MM.1S (cell line): ENCODE measurements at regions not wholly inside any gene's neighbourhood (a gene's known extent, or its start where the extent isn't known, plus 50 kb on each side); places are given as distances from the start of the nearest gene placed in this dataset.

Experiments
- DNase-seq: peaks from one replicate; pipeline ENCODE4 v3.0.0-alpha.2; 2015
- H2AFZ ChIP-seq: fragments of 300-600 bp; sonication (generic); 2 replicates; pipeline ENCODE4 v1.6.0; 2016; ENCODE audit warnings: antibody characterized with exemption, low read length
- H3F3A ChIP-seq: fragments of 300-600 bp; sonication (generic); 2 replicates; pipeline ENCODE4 v1.6.1; 2016; ENCODE audit warnings: mild to moderate bottlenecking, antibody characterized with exemption, low read length, moderate library complexity, mixed read lengths; ENCODE audit not compliant: insufficient read depth
- H3K27ac ChIP-seq: fragments of 300-600 bp; sonication (generic); 2 replicates; pipeline ENCODE4 v1.5.1; 2016; ENCODE audit warnings: mild to moderate bottlenecking, low read length
- H3K27me3 ChIP-seq: fragments of 300-600 bp; sonication (generic); replicated peaks from 2 replicates; pipeline ENCODE4 v1.6.0; 2016; ENCODE audit warnings: low read length; ENCODE audit not compliant: insufficient read depth
- H3K36me3 ChIP-seq: fragments of 300-600 bp; sonication (generic); replicated peaks from 2 replicates; pipeline ENCODE4 v1.6.1; 2016; ENCODE audit warnings: mild to moderate bottlenecking, low read length, mixed read lengths; ENCODE audit not compliant: insufficient read depth
- H3K4me1 ChIP-seq: fragments of 300-600 bp; sonication (generic); 2 replicates; pipeline ENCODE4 v1.6.1; 2016; ENCODE audit warnings: low read length, mixed read lengths
- H3K4me2 ChIP-seq: fragments of 300-600 bp; sonication (generic); 2 replicates; pipeline ENCODE4 v1.6.0; 2016; ENCODE audit warnings: low read depth, low read length
- H3K4me3 ChIP-seq: fragments of 300-600 bp; sonication (generic); 2 replicates; pipeline ENCODE4 v1.5.1; 2016; ENCODE audit warnings: low read length, mixed read lengths
- H3K79me2 ChIP-seq: fragments of 300-600 bp; sonication (generic); 2 replicates; pipeline ENCODE4 v1.6.1; 2016; ENCODE audit warnings: mixed run types, low read length, mixed read lengths
- H3K9ac ChIP-seq: fragments of 300-600 bp; sonication (generic); 2 replicates; pipeline ENCODE4 v1.6.1; 2016; ENCODE audit warnings: low read length, mixed read lengths
- H3K9me2 ChIP-seq: fragments of 300-600 bp; sonication (generic); replicated peaks from 2 replicates; pipeline ENCODE4 v1.6.1; 2016; ENCODE audit warnings: mild to moderate bottlenecking, low read length, mixed read lengths; ENCODE audit not compliant: insufficient read depth
- H3K9me3 ChIP-seq: fragments of 300-600 bp; sonication (generic); replicated peaks from 2 replicates; pipeline ENCODE4 v1.6.1; 2016; ENCODE audit warnings: mild to moderate bottlenecking, low read length, mixed read lengths; ENCODE audit not compliant: insufficient read depth
- H4K20me1 ChIP-seq: fragments of 300-600 bp; sonication (generic); 2 replicates; pipeline ENCODE4 v1.6.1; 2016; ENCODE audit warnings: mild to moderate bottlenecking, low read length, moderate library complexity, mixed read lengths; ENCODE audit not compliant: insufficient read depth
- EZH2 ChIP-seq: fragments of 300-600 bp; sonication (generic); optimal IDR thresholded peaks from 2 replicates; pipeline ENCODE3; 2017; ENCODE audit warnings: low read depth, mild to moderate bottlenecking, antibody characterized with exemption, low read length, mixed read lengths
- EZH2phosphoT487 ChIP-seq: fragments of 300-600 bp; sonication (generic); IDR thresholded peaks from 2 replicates; pipeline ENCODE4 v1.6.1; 2018; ENCODE audit warnings: antibody characterized with exemption, low read length
- TF ChIP-seq, protein P1 (sequence below): fragments of 300-600 bp; sonication (generic); IDR thresholded peaks from 2 replicates; pipeline ENCODE4 v1.5.1; 2016; ENCODE audit warnings: antibody characterized with exemption, low read length, mixed read lengths

DNA sequence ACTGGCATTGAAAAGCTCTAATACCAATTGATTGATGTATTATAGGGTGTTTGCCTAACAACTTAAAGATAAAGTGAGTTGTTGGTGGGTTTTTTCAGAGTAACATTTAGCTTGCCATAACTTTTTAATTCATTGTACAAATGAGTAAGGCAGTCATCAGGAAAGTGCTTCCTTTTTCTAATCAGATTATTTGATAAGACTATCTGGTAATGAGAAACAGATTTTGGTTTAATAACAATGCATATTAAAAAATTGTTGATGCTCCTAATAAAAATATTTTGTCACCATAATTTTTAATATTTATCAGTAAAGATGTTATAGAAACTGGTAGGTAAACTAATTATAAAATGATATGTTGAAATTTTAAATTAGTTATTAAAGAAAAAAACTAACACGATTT, 51.3 kb downstream of the BLTP1 start:
- Histone ChIP-seq H3K4me3 (no peak overlapping the region), H3K79me2 (no peaks in the 10 kb centered on the region), H3K36me3 (no peaks in the 10 kb centered on the region), H3K4me1 (no peaks in the 10 kb centered on the region), H3F3A (no peaks in the 10 kb centered on the region), H3K4me2 (no peak overlapping the region), H3K9me2 (no peaks in the 10 kb centered on the region), H2AFZ (no peak overlapping the region), H3K27me3 (no peaks in the 10 kb centered on the region), H3K9ac (no peak overlapping the region), H4K20me1 (no peaks in the 10 kb centered on the region), H3K9me3 (no peaks in the 10 kb centered on the region), H3K27ac (no peak overlapping the region)
- no peak for DNase-seq
- no peak for TF ChIP-seq EZH2phosphoT487

DNA sequence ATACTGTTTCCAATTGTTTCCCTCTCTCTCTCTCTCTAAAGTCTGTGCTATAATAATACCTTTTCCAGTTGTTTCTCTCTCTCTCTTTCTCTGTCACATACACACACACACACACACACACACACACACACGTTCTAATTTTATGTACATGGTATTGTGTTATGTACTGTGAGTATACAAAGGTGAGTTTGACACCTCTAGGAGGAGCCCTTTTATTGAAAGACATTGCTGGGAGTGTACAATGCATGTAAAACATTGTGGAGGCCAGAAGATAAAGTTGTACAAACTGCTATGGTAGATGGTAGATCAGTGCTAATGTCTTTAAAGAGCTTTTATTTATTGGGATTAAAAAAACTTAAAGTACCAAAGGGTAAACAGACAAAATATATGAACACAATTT, 53.6 kb downstream of the BLTP1 start:
- no peaks in the 10 kb centered on the region for H3K9me3 ChIP-seq
- no peaks in the 10 kb centered on the region for H4K20me1 ChIP-seq
- H3K79me2 ChIP-seq = no peaks in the 10 kb centered on the region
- H3K9me2 ChIP-seq = no peaks in the 10 kb centered on the region
- no peak overlapping the region for H2AFZ ChIP-seq
- no peaks in the 10 kb centered on the region for H3K36me3 ChIP-seq
- no peak overlapping the region for H3K4me2 ChIP-seq
- H3K27ac ChIP-seq = no peak overlapping the region
- TF ChIP-seq, protein P1, sequence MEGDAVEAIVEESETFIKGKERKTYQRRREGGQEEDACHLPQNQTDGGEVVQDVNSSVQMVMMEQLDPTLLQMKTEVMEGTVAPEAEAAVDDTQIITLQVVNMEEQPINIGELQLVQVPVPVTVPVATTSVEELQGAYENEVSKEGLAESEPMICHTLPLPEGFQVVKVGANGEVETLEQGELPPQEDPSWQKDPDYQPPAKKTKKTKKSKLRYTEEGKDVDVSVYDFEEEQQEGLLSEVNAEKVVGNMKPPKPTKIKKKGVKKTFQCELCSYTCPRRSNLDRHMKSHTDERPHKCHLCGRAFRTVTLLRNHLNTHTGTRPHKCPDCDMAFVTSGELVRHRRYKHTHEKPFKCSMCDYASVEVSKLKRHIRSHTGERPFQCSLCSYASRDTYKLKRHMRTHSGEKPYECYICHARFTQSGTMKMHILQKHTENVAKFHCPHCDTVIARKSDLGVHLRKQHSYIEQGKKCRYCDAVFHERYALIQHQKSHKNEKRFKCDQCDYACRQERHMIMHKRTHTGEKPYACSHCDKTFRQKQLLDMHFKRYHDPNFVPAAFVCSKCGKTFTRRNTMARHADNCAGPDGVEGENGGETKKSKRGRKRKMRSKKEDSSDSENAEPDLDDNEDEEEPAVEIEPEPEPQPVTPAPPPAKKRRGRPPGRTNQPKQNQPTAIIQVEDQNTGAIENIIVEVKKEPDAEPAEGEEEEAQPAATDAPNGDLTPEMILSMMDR = peak; percentile 18
- TF ChIP-seq EZH2phosphoT487 = no peak
- H3K4me3 ChIP-seq = no peak overlapping the region
- no peak overlapping the region for H3K9ac ChIP-seq
- DNase-seq = peak; percentile 14
- no peaks in the 10 kb centered on the region for H3K4me1 ChIP-seq
- no peaks in the 10 kb centered on the region for H3F3A ChIP-seq
- no peaks in the 10 kb centered on the region for H3K27me3 ChIP-seq

DNA sequence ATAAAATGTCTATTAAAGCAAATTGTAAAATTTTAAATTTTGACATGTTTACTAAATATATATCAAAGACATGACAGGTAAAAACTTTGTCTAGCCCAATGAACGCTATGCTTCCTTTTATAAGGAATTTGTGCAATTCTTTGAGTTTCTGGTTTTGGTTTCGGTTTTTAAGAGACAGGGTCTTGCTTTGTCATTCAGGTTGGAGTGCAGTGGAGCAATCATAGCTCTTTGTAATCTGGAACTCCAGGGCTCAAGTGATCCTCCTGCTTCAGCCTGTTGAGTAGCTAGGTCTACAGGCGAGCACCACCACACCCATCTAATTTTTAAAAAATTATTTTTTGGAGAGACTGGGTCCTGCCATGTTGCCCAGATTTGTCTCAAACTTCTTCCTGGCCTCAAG, 60.7 kb downstream of the BLTP1 start:
- H3K4me3 ChIP-seq = 0 out of 2 replicates have a peak overlapping the region, but pooled peaks have one; percentile 14
- peak; percentile 68 for DNase-seq
- H3K36me3 ChIP-seq = no peaks in the 10 kb centered on the region
- H3K9me3 ChIP-seq = no peaks in the 10 kb centered on the region
- H3K4me1 ChIP-seq = no peaks in the 10 kb centered on the region
- peak overlapping the region; percentile 71 for H2AFZ ChIP-seq
- TF ChIP-seq, protein P1 = no peak
- TF ChIP-seq EZH2 (no peak), EZH2phosphoT487 (no peak)
- H3K9ac ChIP-seq = no peak overlapping the region
- no peaks in the 10 kb centered on the region for H3K27me3 ChIP-seq
- no peaks in the 10 kb centered on the region for H3K9me2 ChIP-seq
- peak overlapping the region; percentile 14; the same call in 1 of the 2 replicates for H3K27ac ChIP-seq
- no peaks in the 10 kb centered on the region for H3K79me2 ChIP-seq
- H3K4me2 ChIP-seq = peak overlapping the region; percentile 55
- no peaks in the 10 kb centered on the region for H3F3A ChIP-seq
- H4K20me1 ChIP-seq = no peaks in the 10 kb centered on the region

DNA sequence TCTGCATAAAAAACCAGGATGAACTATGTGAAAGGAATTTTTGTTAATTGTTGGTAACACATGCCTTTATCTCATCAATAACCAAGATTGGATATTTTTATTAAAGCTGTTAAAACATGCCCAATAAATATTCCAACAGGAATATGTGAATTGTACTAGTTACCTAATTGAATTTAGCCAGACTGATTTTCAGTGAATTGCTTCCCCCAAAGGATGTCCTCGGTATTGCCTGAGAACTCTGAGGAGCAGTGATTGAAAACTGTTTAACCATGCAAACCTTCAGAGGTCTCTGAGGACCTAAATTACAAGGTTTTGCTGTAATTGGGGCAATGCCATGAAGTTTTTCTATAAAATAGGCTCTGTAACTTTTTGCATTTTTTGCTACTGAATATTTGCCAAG, 66.6 kb downstream of the BLTP1 start:
- Histone ChIP-seq H3K4me2 (no peak overlapping the region), H3K27me3 (no peaks in the 10 kb centered on the region), H3K27ac (no peak overlapping the region), H3K36me3 (peaks cover 4% of the 10 kb centered on the region; the same call in 1 of the 2 replicates), H2AFZ (no peak overlapping the region), H3K4me3 (no peak overlapping the region), H3K9me3 (no peaks in the 10 kb centered on the region), H3K4me1 (no peaks in the 10 kb centered on the region), H4K20me1 (no peaks in the 10 kb centered on the region), H3K79me2 (no peaks in the 10 kb centered on the region), H3K9me2 (no peaks in the 10 kb centered on the region), H3F3A (no peaks in the 10 kb centered on the region), H3K9ac (no peak overlapping the region)
- TF ChIP-seq EZH2 = no peak
- TF ChIP-seq, protein P1 = peak; percentile 28; the same call in 1 of the 2 replicates
- no peak for DNase-seq
